ENCODE measurements at regions not wholly inside any gene's neighbourhood (a gene's known extent, or its start where the extent isn't known, plus 50 kb on each side); places are given as distances from the start of the nearest gene placed in this dataset.

DNA sequence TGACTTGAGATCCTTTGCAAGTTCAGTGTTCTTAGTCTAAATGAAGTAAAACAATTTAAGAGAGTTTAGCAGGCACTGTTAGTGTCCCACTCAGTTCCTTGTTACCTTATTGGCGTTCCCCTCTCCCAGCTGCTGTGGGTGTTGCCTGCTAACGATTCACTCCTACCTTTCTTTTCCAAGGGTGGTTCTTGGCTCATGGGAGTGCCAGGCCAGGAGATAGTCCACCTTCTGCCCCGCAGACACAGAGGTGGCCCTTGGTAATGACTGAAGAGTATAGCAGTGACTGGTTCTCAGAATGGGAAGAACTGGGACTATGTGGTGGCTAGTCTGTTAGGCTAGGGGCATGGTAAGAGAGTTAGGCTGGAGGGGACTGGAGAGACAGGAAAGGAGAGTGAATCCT lies 240.4 kb downstream of the EDEM1 start:
- no peak for DNase-seq

DNA sequence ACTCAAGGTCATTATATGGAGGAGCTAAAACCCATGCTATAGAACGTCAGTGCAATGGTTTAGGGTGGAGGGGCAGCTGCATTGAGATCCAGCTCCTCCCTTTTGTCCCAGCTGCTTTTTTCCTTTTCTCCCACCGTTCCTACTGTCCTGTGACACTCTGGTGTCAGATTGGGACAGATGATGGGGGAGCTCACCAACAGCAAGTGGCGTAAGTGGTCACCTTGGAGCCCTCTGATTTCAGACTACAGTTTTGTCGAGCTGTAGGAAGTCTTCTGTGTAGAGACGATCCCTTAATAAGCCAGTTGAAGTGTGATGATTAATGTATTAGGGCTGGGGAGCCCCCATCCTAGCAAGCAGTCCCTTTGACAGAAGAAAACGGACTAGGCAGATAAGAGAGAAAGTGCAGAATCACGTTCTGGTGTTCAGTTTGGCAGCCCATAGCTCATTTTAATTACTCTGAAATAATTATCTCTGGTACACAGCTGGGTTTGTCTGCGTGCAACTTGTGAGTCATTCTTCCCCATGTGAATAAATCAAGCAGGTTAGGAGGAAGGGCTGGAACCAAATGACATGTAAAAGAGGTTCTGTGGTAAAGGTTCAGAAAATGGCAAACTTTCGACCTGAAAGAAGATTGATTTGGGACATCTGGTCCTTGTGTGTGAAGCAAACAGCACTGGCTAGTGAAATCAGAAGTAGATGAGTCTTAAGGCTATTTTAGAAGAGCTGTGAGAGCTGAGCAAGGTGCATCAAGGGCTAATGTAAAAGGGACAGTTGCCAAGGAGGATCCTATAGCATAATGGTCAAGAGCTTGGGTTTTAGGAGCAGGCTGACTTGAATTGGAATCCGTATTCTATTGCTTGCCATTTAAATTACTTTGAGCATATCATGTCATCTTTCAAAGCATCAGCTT lies 241.4 kb downstream of the EDEM1 start:
- no peak for DNase-seq

DNA sequence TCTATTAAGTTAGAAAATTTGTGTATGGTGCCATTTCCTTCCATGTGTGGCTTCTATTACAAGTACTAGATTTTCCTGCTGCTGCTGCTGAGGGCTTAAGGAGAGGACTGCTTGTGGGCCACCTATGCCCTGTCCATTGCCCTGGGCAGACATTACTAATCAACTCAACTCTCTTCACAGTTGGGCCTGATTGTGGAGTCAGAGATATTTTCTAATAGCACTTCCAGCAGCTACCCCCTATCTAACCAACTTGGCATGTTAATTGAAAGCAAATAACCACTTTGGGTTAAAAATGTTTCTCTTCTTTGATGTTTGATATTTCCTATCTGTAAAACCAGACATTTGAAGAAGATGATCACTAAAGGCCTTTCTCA lies 242.0 kb downstream of the EDEM1 start:
- DNase-seq: no peak

DNA sequence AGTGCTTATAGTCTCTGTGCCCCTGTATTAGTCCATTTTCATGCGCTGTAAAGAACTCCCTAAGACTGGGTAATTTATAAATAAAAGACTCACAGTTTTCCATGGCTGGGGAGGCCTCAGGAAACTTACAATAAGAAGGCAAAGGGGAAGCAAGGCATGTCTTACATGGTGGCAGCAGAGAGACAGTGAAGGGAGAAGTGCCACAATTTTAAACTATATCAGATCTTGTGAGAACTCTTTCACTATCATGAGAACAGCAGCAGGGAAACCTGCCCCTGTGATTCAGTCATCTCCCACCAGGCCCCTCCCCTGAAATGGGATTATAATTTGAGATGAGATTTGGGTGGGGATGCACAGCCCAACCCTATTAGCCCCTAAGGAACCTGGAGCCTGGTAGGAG lies 243.2 kb downstream of the EDEM1 start:
- no peak for DNase-seq

DNA sequence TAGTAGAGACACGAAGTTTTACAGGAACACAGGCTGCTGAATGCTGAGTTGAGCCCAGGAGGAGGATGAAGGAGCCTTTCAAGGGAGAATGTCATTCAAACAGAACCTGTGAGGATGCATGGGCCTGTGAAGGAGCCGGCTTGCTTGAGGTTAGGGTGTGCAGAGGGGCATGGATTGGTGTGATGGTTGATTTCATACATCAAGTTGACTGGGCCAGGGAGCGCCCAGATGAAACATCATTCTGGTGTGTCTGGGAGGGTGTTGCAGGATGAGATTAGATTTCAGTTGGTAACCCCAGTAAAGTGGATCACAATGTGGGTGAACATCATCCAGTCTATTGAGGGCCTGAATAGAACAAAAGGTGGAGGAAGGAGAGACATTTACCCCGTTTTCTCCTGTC lies 243.6 kb downstream of the EDEM1 start:
- DNase-seq: no peak

DNA sequence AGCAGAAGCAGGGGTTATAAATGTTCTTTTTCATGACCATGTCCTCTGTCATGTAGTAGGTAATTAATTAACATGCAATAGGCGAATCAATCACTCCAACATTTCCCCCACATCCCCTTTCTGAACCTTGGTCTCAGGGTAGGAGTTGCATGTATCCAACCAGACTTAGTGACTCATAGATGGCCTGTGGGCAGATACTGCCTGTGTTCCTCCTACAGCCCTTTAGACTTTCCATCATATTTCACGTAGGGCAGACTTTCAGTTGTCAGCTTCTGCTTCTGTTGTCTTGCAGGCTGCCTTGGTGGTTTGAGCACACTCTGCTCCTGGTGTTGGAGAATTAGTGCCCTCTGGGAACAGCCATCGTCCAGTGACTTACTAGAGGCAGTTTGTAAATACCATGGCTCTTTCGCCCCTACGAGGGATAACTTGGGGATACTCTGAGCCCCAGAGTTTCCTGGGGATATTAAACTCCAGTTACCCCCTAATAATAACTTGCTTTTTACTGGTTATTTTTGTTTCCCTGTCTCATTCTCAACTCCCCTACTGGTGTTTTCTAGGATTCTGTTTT lies 244.4 kb downstream of the EDEM1 start:
- no peak for DNase-seq

DNA sequence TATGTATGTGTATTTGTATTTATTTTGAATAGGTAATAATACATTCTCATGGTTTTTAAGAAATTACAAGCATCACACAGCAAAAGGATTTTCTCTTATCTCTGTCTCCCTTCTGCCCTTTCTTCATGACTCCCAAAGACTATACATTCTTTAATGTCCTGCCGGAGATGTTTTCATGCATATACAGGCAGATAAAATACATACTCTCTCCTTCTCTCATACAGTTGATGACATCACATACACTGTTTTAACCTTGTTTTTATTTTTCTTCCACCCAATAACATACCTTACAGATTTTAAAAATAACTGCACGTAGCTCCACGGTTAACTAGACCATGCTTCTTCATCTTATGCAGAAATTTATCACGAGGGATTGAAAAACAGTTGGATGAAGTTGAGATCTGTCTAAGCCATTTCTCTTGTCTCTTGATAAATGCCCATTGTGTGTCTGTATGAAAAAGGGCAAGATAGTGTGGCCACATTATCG lies 249.8 kb downstream of the EDEM1 start:
- DNase-seq: no peak

DNA sequence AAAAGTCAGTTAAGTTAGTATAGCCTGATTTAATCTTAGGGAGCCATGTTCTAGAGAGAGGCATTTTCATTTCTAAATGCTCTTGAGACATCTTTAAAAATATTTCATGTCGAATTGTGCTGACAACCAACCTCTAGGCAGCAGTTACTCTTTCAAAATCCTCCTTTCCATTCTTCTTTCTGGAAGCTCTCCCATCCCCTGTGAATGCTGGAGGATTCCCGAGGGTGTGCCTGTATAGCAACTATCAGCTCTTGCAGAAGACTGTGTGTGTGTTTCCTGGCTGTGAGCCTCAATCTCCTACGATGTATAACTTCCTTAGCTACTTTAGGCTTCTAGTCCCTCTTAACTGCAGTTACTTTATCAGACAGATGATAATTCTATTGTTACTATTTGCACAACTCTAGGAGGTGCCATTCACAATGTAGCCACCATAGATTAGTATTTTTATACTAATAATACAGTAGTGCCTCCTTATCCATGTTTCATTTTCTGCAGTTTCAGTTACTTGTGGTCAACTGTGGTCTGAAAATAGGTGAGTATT lies 250.3 kb downstream of the EDEM1 start:
- DNase-seq: no peak

DNA sequence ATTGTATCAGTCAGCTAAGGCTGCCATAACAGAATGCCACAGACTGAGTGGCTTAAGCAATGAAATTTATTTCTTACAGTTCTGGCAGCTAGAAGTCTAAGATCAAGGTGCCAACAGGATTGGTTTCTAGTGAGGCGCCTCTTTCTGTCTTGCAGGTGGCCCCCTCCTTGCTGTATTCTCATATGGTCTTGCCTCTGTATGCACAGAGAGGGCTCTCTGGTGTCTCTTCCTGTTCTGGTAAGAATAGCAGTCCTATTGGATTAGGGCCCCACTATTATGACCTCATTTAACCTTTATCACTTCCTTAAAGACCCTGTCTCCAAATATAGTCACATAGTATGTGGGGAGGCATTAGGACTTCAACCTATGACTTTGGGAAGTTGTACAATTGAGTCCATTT lies 253.9 kb downstream of the EDEM1 start:
- no peak for DNase-seq

DNA sequence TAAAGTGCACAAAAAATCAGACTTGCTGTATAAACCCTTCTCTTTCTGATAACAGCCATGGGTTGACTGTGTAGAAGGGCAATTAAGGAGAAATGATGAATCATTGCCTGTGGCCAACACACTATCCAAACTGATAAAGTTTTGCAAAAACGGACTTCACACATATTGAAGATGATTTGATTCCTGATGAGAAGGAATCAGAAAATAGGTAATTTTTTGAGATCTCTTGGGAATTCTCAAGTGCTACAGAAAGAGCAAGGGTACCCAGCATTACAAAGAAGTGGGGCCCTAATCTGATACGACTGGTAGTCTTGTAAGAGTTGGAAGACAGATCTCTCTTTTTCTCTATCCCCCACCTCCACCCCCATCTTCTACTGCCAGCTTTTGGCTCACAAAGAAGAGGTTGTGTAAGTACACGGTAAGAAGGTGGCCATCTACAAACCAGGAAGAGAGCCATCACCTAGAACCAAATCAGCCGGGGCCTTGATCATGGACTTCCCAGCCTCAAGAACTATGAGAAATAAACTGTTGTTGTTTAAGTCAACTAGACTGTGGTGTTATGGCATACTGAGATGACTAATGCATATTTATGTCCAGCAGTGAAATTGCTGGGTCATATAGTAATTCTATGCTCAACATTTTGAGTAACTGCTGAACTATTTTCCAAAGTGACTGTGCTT lies 254.7 kb downstream of the EDEM1 start:
- no peak for DNase-seq

DNA sequence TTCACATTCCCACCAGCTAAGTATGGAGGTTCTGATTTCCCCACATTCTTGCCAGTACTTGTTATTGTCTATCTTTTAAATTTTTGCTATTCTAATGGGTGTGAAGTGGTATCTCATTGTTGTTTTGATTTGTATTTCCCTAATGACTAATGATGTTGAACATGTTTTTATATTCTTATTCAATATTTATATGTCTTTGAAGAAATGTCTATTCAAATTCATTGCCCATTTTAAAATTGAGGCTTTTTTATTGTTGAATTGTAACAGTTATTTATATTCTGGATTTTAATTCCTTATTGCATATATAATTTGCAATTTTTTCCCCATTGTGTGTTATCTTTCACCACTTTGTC lies 255.3 kb downstream of the EDEM1 start:
- no peak for DNase-seq

DNA sequence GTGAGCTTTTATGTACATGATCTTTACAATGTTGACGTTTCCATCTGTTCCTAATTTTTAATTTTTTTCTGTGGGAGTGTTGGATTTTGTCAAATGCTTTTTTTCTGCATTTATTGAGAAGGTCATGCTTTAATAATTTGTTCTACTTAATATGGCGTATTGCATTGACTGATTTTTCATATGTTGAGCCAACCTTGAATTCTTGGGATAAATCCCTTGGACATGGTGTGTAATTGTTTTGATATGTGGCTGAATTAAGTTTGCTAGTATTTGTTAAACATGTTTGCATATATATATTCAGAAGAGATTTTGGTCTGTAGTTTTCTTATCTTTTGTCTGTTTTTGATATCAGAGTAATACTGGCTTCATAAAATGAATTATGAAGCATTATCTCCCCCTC lies 256.7 kb downstream of the EDEM1 start:
- no peak for DNase-seq

DNA sequence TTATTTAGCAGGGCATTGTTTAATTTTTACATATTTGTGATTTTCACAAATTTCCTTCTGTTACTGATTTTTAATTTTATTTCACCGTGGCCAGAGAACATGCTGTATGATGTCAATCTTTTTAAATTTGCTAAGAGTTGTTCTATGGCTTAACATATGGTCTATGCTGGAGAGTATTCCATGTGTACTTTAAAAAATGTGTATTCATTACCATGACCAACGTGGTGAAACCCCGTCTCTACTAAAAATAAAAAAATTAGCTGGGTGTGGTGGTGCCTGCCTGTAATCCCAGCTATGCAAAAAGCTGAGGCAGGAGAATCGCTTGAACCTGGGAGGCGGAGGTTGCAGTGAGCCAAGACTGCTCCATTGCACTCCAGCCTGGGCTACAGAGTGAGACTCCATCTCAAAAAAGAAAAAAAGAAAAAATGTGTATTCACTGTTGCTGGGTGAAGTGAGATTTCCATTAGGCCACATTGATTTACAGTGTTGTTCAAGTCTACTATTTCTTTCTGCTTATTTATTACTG lies 258.2 kb downstream of the EDEM1 start:
- no peak for DNase-seq

DNA sequence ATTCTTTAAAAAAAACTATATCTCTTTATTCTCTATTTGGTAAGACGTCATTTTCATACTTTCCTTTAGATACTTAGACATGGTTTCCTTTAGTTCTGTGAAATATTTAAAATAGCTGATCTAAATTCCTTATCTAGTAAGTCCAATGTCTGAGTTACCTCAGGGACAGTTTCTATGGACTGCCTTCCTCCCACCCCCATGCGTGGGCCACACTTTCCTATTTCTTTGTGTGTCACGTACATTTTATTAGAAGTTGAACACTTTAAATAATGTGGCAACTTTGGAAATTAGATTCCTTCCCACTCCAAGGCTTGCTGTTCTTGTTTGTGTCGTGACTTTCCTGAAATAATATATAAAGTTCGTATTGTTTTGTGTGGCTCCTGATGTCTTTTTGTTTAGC lies 260.7 kb downstream of the EDEM1 start:
- DNase-seq: no peak

DNA sequence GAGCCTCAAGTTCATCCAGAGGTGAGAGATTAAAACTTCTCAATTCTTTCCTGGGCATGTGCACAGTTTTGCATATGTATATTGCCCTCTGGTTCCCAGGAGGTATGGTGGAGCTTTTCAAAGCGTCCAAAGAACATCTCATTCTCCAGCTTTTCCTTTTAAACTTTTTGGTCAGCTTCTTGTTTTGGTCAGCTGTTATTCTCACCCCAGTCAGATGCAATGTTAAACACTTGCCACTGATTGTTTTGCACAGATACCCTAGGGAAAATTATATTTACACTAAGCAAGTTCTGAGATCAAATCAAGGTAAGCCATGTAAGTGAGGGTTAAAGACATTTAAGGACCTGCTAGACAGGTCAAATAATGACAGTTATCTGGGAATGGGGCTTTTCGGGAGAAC lies 261.3 kb downstream of the EDEM1 start:
- no peak for DNase-seq

DNA sequence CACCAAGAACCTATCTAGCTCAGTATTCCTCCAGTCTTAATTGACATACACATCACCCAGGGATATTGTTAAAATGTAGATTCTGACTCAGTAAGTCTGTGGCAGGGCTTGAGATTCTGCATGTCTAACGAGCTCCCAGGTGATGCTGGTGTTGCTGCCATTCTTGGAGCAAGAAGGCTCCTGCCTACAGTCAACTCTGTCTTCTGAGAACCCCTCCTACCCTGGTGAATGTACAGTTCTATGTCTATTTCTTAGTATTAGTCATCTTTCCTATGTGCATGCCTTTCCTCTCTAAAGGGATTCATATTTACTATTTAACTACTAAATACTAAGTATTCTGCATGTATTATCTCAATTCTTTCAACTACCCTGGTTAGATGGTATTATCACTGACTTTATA lies 268.7 kb downstream of the EDEM1 start:
- DNase-seq: peak in 5 of 56 donors; percentile 0 to 22 (median 5)

DNA sequence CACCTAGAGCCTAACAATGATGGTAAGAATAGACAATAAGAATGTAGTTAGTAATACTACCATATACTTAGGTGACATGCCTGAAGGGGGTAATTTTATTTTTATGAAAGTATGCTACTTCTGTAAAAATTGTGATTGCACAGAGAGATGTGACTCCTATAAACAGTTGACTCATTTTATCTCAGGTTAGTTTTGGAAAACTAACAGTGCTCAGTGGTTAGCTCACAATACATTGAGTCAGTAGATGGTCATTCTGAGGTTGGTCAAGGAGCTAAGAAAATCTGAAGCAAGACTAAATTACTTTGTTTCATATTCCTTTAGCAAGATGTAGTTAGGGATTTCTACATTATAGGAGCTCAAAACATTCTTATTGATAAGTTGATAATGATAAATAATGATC lies 271.0 kb downstream of the EDEM1 start:
- no peak for DNase-seq

DNA sequence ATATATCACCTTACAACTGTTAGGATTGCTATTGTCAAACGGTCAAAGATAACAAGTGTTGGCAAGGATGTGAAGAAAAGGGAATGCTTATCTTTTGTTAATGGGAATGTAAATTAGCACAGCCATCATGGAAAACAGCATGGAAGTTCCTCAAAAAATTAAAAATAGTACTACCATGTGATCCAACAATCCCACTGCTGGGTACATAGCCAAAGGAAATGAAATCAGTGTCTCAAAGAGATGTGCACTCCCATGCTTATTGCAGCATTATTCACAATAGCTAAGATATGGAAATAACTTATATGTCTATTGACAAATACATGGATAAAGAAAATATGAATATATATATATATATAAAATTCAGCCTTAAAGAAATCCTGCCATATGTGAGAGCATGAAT lies 274.6 kb downstream of the EDEM1 start:
- DNase-seq: no peak

DNA sequence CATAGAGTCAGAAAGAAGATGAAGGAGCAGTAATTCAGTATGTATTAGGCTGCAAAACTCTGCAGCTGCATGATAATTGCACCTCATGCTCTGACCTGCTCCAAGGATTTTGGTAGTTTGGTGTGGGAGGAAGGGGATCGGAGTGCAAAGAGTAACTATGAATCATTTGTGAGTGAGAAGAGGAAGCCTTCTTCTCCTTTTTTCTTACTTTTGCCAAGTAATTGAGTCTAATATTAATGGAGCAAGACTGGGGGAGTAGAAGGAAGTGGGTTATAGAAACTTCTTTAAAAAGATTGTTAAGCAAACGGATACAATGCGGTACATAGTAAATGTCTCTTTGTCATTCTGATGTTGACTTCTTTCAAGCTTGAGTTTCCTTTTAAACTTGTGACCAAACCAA lies 276.5 kb downstream of the EDEM1 start:
- no peak for DNase-seq

DNA sequence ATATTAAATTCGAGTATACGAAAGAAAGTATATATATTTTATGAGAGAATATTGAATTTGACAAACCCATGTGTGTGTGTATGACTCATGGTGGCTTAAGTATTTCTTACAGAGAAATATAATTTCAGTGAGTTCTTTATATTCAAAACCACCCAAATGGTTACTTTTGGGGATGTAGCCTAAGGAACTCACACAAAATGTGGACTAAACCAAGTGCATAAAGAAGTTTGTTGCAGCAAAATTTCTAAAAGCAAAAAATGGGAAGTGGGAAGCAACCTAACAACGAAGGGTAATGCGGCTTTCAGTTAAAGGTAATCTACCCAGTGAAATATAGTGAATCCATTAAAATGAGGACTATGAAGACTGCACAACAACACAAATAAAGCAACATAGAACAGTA lies 277.1 kb downstream of the EDEM1 start:
- DNase-seq: no peak

DNA sequence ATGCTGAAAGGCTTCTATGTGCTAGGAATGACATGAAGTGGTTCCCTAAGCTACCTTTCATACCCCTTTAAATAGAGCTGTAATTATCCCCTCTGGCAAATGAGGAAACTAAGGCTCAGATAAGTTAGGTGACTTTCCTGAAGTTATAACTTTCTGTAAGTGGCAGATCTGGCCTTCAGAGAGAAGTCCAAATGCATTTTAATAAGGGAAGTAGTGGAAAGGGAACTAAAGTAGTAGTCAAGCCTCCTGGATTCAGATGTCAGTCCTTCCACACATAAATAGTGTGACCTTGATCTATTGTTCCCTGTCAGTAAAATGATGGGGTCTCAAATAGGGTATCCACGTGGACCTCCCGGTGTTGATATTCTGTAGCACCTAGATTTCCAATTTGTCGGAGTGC lies 277.7 kb downstream of the EDEM1 start:
- DNase-seq: no peak

DNA sequence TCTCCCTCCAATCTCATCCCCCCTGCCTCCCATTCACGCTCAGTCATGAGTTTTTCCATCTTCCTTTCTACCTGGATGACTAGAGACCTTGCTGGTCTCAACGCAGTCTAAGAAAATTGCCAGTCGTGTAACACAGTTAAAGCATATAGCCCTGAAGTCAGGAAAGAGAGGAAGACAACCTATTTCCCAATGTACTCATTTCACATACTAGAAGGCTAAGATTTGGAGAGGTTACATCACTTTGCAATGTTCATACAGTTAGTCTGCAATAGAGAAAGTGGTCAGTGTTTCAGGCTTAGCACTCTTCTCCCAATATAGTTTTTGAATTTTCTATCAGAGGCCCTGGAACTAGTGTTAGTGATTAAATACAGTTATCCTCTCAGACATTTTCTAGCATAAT lies 278.6 kb downstream of the EDEM1 start:
- DNase-seq: no peak
